ENCODE measurements at regions not wholly inside any gene's neighbourhood (a gene's known extent, or its start where the extent isn't known, plus 50 kb on each side); places are given as distances from the start of the nearest gene placed in this dataset.

- Histone ChIP-seq H3K27me3 (no peaks in the 10 kb centered on the region), H3K9me3 (no peaks in the 10 kb centered on the region), H3K4me1 (no peaks in the 10 kb centered on the region), H3K4me3 (no peak overlapping the region), H3K36me3 (no peaks in the 10 kb centered on the region), H3K27ac (no peak overlapping the region)
- intact Hi-C loops (cut with DNase I; ENCODE audit: low total_unique reads) = no loop called here
- DNase-seq (ENCODE audit: low spot score in 2 of 2) = no peak
- no peak for TF ChIP-seq POLR2A (IDR thresholded peaks at IDR 0.05)
- TF ChIP-seq CTCF (IDR thresholded peaks at IDR 0.05) = no peak
- TF ChIP-seq POLR2AphosphoS5 (IDR thresholded peaks at IDR 0.05) = no peak
Observed at GRCh38 chr4:58561170-58561569, 1451.0 kb upstream of the IGFBP7 start.

GRCh38 chr4:58560736-58561135, 1450.6 kb upstream of the IGFBP7 start:
- H3K4me3 ChIP-seq = no peak overlapping the region
- H3K9me3 ChIP-seq = no peaks in the 10 kb centered on the region
- H3K27ac ChIP-seq = no peak overlapping the region
- H3K36me3 ChIP-seq = no peaks in the 10 kb centered on the region
- H3K27me3 ChIP-seq = no peaks in the 10 kb centered on the region
- no peak for TF ChIP-seq CTCF (IDR thresholded peaks at IDR 0.05)
- TF ChIP-seq POLR2AphosphoS5 (IDR thresholded peaks at IDR 0.05) = no peak
- no peak for TF ChIP-seq POLR2A (IDR thresholded peaks at IDR 0.05)
- intact Hi-C loops (cut with DNase I; ENCODE audit: low total_unique reads) = no loop called here
- no peak for DNase-seq (ENCODE audit: low spot score in 2 of 2)
- no peaks in the 10 kb centered on the region for H3K4me1 ChIP-seq

- H3K27me3 ChIP-seq = no peaks in the 10 kb centered on the region
- H3K36me3 ChIP-seq = no peaks in the 10 kb centered on the region
- H3K27ac ChIP-seq = no peak overlapping the region
- H3K4me1 ChIP-seq = no peaks in the 10 kb centered on the region
- no peaks in the 10 kb centered on the region for H3K9me3 ChIP-seq
- intact Hi-C loops (cut with DNase I; ENCODE audit: low total_unique reads) = no loop called here
- H3K4me3 ChIP-seq = no peak overlapping the region
- DNase-seq (ENCODE audit: low spot score in 2 of 2) = no peak
- TF ChIP-seq POLR2AphosphoS5 (IDR thresholded peaks at IDR 0.05) (no peak), CTCF (IDR thresholded peaks at IDR 0.05) (no peak), POLR2A (IDR thresholded peaks at IDR 0.05) (no peak)
Observed at GRCh38 chr4:58553679-58554078, 1443.5 kb upstream of the IGFBP7 start.

- no peaks in the 10 kb centered on the region for H3K4me1 ChIP-seq
- intact Hi-C loops (cut with DNase I; ENCODE audit: low total_unique reads) = no loop called here
Observed at GRCh38 chr4:58553031-58553430, 1442.8 kb upstream of the IGFBP7 start.

GRCh38 chr4:58551676-58552075, 1441.5 kb upstream of the IGFBP7 start:
- no peaks in the 10 kb centered on the region for H3K36me3 ChIP-seq
- intact Hi-C loops (cut with DNase I; ENCODE audit: low total_unique reads) = no loop called here
- no peaks in the 10 kb centered on the region for H3K9me3 ChIP-seq
- H3K27me3 ChIP-seq = no peaks in the 10 kb centered on the region
- no peak for TF ChIP-seq POLR2A (IDR thresholded peaks at IDR 0.05)
- no peak for TF ChIP-seq CTCF (IDR thresholded peaks at IDR 0.05)
- no peak for TF ChIP-seq POLR2AphosphoS5 (IDR thresholded peaks at IDR 0.05)
- no peak for DNase-seq (ENCODE audit: low spot score in 2 of 2)
- H3K27ac ChIP-seq = no peak overlapping the region
- no peak overlapping the region for H3K4me3 ChIP-seq
- no peaks in the 10 kb centered on the region for H3K4me1 ChIP-seq

More at GRCh38 chr4:58553031-58553430, 1442.8 kb upstream of the IGFBP7 start:
- no peak overlapping the region for H3K4me3 ChIP-seq
- H3K36me3 ChIP-seq = no peaks in the 10 kb centered on the region
- no peak for TF ChIP-seq CTCF (IDR thresholded peaks at IDR 0.05)
- TF ChIP-seq POLR2A (IDR thresholded peaks at IDR 0.05) = no peak
- no peak for TF ChIP-seq POLR2AphosphoS5 (IDR thresholded peaks at IDR 0.05)
- H3K27ac ChIP-seq = no peak overlapping the region
- H3K27me3 ChIP-seq = no peaks in the 10 kb centered on the region
- no peaks in the 10 kb centered on the region for H3K9me3 ChIP-seq
- no peak for DNase-seq (ENCODE audit: low spot score in 2 of 2)
